ENCODE measurements at regions not wholly inside any gene's neighbourhood (a gene's known extent, or its start where the extent isn't known, plus 50 kb on each side); places are given as distances from the start of the nearest gene placed in this dataset.

DNA sequence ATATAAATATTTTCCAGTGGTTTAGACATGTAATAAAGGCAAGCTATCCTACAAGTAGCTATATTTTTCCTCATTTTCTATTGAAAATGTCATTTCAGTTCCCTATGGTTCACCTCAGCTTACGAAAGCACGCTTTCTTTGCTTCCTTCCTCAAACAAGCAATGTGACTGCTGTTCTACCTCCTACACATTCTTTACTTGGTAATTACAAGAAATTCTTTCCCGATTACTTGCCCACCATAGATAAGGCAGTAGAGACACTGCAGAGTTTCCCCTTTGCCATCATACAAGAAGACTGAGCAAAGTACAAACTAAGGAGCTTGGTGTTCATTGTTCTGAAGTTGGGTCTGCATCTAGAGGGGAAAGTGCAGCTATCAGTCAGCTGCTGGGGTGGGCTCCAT, 249.4 kb downstream of the CRPPA start:
- TF ChIP-seq, protein P1, sequence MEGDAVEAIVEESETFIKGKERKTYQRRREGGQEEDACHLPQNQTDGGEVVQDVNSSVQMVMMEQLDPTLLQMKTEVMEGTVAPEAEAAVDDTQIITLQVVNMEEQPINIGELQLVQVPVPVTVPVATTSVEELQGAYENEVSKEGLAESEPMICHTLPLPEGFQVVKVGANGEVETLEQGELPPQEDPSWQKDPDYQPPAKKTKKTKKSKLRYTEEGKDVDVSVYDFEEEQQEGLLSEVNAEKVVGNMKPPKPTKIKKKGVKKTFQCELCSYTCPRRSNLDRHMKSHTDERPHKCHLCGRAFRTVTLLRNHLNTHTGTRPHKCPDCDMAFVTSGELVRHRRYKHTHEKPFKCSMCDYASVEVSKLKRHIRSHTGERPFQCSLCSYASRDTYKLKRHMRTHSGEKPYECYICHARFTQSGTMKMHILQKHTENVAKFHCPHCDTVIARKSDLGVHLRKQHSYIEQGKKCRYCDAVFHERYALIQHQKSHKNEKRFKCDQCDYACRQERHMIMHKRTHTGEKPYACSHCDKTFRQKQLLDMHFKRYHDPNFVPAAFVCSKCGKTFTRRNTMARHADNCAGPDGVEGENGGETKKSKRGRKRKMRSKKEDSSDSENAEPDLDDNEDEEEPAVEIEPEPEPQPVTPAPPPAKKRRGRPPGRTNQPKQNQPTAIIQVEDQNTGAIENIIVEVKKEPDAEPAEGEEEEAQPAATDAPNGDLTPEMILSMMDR (IDR thresholded peaks at IDR 0.05), result no peak
- no peak for TF ChIP-seq POLR2A (IDR thresholded peaks at IDR 0.05)
